RWPE1 (cell line): ENCODE measurements at regions not wholly inside any gene's neighbourhood (a gene's known extent, or its start where the extent isn't known, plus 50 kb on each side); places are given as distances from the start of the nearest gene placed in this dataset.

Experiments
- CTCF ChIA-PET: fragments of 350-600 bp; sonication (Branson Sonifier 250); formaldehyde crosslinking; extraction: SDS; loops from one replicate; lab custom pipeline; 2021; lab: Yijun Ruan, JAX
- POLR2A ChIA-PET: fragments of 400-600 bp; formaldehyde crosslinking; extraction: SDS; loops from one replicate; lab custom pipeline; 2020; ENCODE audit warnings: antibody characterized with exemption; ENCODE audit not compliant: low non-redundant PET; lab: Yijun Ruan, JAX
- DNase-seq: peaks from one replicate; pipeline ENCODE4 v3.0.0; 2012; ENCODE audit warnings: low spot score
- H3K27ac ChIP-seq: fragments of 450-650 bp; 2 replicates; pipeline ENCODE4 v1.5.1; 2017
- CTCF ChIP-seq: fragments of 450-650 bp; conservative IDR thresholded peaks from 2 replicates; pipeline ENCODE4 v1.5.1; 2017; ENCODE audit warnings: low read depth, mild to moderate bottlenecking

- ChIA-PET POLR2A (no interaction called here), CTCF (no interaction called here)
- no peak for DNase-seq
Measured at GRCh38 chr14:66137081-66137480, 349.1 kb upstream of the CCDC196 start.

GRCh38 chr14:66139432-66139831 is 346.7 kb upstream of the CCDC196 start:
- H3K27ac ChIP-seq = no peak overlapping the region
- ChIA-PET CTCF (no interaction called here), POLR2A (no interaction called here)
- TF ChIP-seq CTCF = no peak
- no peak for DNase-seq

More at GRCh38 chr14:66137081-66137480, 349.1 kb upstream of the CCDC196 start:
- no peak for TF ChIP-seq CTCF
- no peak overlapping the region for H3K27ac ChIP-seq

- no peak for TF ChIP-seq CTCF
- ChIA-PET POLR2A (no interaction called here), CTCF (interaction anchor here (0.6 to 0.7 kb wide), 2 partner anchors 9 to 30 kb away, joined by 3 to 4 read pairs; no protein-coding TSS in a partner anchor)
- no peak for DNase-seq
- H3K27ac ChIP-seq = no peak overlapping the region
Measured at GRCh38 chr14:66140213-66140918, 345.8 kb upstream of the CCDC196 start.

GRCh38 chr14:66140963-66141362 is 345.2 kb upstream of the CCDC196 start:
- POLR2A ChIA-PET = no interaction called here
- CTCF ChIA-PET = interaction anchor here (0.7 kb wide), 1 partner anchor 9 kb away, joined by 3 read pairs; no protein-coding TSS in a partner anchor
- no peak overlapping the region for H3K27ac ChIP-seq
- no peak for TF ChIP-seq CTCF
- DNase-seq = no peak

GRCh38 chr14:66141733-66142132 is 344.4 kb upstream of the CCDC196 start:
- TF ChIP-seq CTCF = no peak
- no peak for DNase-seq
- ChIA-PET CTCF (no interaction called here), POLR2A (no interaction called here)
- H3K27ac ChIP-seq = no peak overlapping the region

GRCh38 chr14:66143387-66144112 is 342.6 kb upstream of the CCDC196 start:
- H3K27ac ChIP-seq = no peak overlapping the region
- no peak for TF ChIP-seq CTCF
- POLR2A ChIA-PET = no interaction called here
- CTCF ChIA-PET = no interaction called here
- no peak for DNase-seq
